ENCODE measurements at regions not wholly inside any gene's neighbourhood (a gene's known extent, or its start where the extent isn't known, plus 50 kb on each side); places are given as distances from the start of the nearest gene placed in this dataset.
"Not testable (repeated sequence)": the region's sequence is repeated elsewhere in the genome, so short reads cannot be mapped to it uniquely, and the experiment has no call there.

DNA sequence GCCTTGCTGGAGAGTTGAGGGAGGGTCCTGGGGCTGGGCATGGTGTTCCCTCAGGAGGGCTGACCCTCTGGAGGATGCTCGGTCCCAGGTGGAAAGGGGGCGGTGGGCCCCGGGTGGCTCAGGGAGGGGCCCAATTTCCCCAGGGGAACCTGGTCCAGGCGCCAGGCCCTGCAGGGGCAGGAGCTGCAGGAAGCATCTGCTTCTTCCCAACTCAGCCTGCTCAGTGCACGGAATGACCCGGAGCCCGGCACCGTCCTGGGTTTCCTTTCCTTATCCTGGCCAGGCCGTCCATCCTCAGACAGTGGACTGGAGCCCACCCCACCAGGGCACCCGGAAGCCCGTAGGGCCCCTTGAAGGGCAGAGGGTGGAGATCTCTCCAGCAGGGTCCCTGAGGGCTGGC lies 235.9 kb downstream of the TMEM121 start:
- H3K9ac ChIP-seq (ENCODE audit: low read depth, low read length); H3K4me3 ChIP-seq (ENCODE audit: low read depth, low read length); H3K36me3 ChIP-seq (ENCODE audit: control insufficient read depth, insufficient read depth, low read length); H3K4me1 ChIP-seq (ENCODE audit: control insufficient read depth, insufficient read depth, low read length); H3K27ac ChIP-seq (ENCODE audit: low read depth, low read length); H3K27me3 ChIP-seq (ENCODE audit: control insufficient read depth, insufficient read depth, low read length): not testable (repeated sequence)
- H3K9me3 ChIP-seq (ENCODE audit: control insufficient read depth, insufficient read depth, low read length), result peaks cover 48% of the 10 kb centered on the region

DNA sequence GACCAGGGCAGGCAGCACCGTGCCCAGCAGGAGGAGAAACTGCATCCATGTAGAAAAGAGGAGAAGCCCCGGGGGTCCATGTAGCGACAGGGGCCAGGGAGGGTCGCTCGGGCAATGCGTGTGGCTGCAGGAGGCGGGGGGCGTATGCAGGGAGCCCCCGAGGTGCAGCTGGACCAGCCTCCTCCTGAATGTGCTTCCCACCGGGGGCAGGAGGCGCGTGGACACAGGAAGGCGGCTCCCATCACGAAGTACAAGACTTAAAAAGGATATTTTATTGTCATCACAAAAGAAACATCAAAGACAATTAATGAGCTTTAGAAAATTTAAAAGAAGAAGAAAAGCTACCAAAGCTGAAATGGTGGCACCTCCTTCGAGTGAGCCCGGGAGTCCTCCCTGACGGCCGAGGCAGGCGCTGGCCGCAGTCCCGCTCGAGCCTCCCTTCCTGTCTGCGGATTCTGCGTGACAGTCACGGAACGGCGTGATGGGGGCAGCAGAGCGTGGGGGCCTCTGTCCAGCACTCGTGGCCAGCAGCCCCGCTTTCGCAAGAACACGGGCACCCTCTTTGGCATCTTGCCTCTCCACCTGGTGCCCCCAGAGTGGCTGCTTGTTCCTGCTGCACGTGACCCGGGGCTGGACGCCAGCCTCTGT lies 238.0 kb downstream of the TMEM121 start:
- H3K9ac ChIP-seq (ENCODE audit: low read depth, low read length); H3K36me3 ChIP-seq (ENCODE audit: control insufficient read depth, insufficient read depth, low read length); H3K27ac ChIP-seq (ENCODE audit: low read depth, low read length); H3K4me3 ChIP-seq (ENCODE audit: low read depth, low read length); H3K4me1 ChIP-seq (ENCODE audit: control insufficient read depth, insufficient read depth, low read length); H3K27me3 ChIP-seq (ENCODE audit: control insufficient read depth, insufficient read depth, low read length): not testable (repeated sequence)
- H3K9me3 ChIP-seq (ENCODE audit: control insufficient read depth, insufficient read depth, low read length), result peaks cover 41% of the 10 kb centered on the region

DNA sequence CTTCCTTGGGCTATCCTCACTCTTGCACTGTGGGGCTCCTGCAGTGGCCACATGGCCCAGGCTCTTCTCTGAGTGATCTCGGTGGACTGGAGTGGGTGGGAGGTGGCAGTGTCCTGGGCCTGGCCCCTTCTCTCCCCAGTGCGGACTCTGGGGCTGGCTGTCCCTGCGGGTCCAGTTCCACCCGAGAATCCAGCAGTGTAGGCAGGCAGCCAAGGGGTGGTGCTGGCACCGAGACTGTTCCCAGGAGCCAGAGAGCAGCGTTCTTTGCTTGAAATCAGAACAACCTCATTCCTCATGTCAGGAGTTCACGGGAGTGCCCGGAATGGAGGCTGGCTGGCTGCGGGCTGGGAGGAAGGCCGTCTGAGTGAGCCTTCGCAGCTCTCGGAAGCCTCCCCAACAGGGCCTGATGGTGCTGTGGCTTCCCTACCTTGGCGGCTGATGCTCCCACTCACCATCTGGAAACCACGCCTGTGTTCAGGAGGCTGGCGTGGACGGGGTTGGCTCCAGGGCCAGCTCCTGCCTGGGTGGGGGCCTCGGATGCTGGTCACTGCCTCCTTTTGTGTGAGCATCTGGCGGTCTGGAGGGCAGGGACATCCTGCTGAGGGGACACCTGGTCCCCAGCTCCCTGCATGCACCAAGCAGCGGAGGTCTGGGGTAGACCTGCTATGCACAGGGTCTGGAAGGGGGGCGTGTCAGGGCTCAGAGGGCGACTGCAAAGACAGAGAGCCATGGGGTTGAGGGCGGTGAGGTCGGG lies 238.9 kb downstream of the TMEM121 start:
- H3K27ac ChIP-seq (ENCODE audit: low read depth, low read length), result not testable (repeated sequence)

DNA sequence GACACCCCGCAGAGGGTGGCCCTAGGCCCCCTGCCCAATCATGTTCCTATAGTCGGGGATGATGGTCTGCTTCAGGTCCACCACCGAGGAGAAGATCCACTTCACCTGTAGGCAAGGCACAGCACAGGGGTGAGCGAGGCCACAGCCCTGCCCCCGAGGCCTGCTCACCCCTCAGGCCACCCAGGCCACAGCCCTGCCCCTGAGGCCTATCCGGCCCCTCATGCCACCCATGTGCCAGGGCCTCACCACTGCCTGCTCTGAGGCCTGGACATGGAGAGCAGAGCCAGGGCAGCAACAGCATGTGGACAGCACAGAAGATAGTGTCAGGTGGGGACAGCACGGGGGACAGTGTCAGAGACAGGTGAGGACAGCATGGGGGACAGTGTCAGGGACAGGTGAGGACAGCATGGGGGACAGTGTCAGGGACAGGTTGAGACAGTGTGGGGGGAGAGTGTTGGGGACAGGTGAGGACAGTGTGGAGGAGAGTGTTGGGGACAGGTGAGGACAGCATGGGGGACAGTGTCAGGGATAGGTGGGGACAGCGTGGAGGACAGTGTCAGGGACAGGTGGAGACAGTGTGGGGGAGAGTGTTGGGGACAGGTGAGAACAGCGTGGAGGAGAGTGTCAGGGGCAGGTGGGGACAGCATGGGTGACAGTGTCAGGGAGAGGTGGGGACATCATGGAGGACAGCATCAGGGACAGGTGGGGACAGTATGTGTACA lies 239.7 kb downstream of the TMEM121 start:
- Histone ChIP-seq H3K27me3 (ENCODE audit: control insufficient read depth, insufficient read depth, low read length) (no peaks in the 10 kb centered on the region), H3K36me3 (ENCODE audit: control insufficient read depth, insufficient read depth, low read length) (no peaks in the 10 kb centered on the region), H3K4me1 (ENCODE audit: control insufficient read depth, insufficient read depth, low read length) (no peaks in the 10 kb centered on the region), H3K9ac (ENCODE audit: low read depth, low read length) (no peak overlapping the region), H3K4me3 (ENCODE audit: low read depth, low read length) (no peak overlapping the region), H3K9me3 (ENCODE audit: control insufficient read depth, insufficient read depth, low read length) (peaks cover 39% of the 10 kb centered on the region), H3K27ac (ENCODE audit: low read depth, low read length) (no peak overlapping the region)

More for the DNA sequence above, 238.9 kb downstream of the TMEM121 start:
- not testable (repeated sequence) for H3K9ac ChIP-seq (ENCODE audit: low read depth, low read length); H3K36me3 ChIP-seq (ENCODE audit: control insufficient read depth, insufficient read depth, low read length); H3K4me3 ChIP-seq (ENCODE audit: low read depth, low read length); H3K4me1 ChIP-seq (ENCODE audit: control insufficient read depth, insufficient read depth, low read length); H3K27me3 ChIP-seq (ENCODE audit: control insufficient read depth, insufficient read depth, low read length)
- peaks cover 45% of the 10 kb centered on the region for H3K9me3 ChIP-seq (ENCODE audit: control insufficient read depth, insufficient read depth, low read length)

DNA sequence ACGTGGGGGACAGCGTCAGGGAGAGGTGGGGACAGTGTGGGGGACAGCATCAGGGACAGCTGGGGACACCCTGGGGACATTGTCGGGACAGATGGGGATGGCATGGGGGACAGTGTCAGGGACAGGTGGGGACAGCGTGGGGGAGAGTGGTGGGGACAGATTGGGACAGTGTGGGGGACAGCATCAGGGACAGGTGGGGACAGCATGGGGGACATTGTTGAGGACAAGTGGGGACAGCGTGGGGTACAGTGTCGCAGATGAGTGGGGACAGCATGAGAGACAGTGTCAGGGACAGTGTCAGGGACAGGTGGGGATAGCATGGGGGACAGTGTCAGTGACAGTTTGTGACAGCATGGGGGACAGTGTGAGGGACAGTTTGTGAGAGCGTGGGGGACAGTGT lies 240.9 kb downstream of the TMEM121 start:
- Histone ChIP-seq H3K27me3 (ENCODE audit: control insufficient read depth, insufficient read depth, low read length) (no peaks in the 10 kb centered on the region), H3K9ac (ENCODE audit: low read depth, low read length) (no peak overlapping the region), H3K27ac (ENCODE audit: low read depth, low read length) (no peak overlapping the region), H3K9me3 (ENCODE audit: control insufficient read depth, insufficient read depth, low read length) (peaks cover 29% of the 10 kb centered on the region), H3K4me3 (ENCODE audit: low read depth, low read length) (no peak overlapping the region), H3K36me3 (ENCODE audit: control insufficient read depth, insufficient read depth, low read length) (no peaks in the 10 kb centered on the region), H3K4me1 (ENCODE audit: control insufficient read depth, insufficient read depth, low read length) (no peaks in the 10 kb centered on the region)

DNA sequence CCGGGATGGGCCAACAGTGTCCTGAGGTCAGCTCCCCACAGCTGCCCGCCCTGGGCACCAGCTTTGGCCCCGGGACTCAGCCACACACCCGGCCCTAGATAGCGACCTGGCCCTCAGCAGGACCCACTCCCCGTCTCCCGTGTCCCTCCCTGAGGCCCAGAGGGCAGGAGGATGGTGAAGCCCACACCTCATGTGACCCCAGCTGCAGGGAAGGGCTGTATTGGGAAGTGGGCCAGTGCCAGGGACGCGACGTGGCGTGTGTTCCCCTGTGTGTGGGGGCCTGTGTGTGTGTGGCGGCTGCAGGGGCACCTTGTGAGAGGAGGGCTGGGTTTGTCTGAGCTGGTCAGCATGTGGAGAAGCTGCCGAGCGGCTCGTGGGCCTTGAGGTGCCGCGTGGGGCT lies 241.7 kb downstream of the TMEM121 start:
- peaks cover 32% of the 10 kb centered on the region for H3K9me3 ChIP-seq (ENCODE audit: control insufficient read depth, insufficient read depth, low read length)

DNA sequence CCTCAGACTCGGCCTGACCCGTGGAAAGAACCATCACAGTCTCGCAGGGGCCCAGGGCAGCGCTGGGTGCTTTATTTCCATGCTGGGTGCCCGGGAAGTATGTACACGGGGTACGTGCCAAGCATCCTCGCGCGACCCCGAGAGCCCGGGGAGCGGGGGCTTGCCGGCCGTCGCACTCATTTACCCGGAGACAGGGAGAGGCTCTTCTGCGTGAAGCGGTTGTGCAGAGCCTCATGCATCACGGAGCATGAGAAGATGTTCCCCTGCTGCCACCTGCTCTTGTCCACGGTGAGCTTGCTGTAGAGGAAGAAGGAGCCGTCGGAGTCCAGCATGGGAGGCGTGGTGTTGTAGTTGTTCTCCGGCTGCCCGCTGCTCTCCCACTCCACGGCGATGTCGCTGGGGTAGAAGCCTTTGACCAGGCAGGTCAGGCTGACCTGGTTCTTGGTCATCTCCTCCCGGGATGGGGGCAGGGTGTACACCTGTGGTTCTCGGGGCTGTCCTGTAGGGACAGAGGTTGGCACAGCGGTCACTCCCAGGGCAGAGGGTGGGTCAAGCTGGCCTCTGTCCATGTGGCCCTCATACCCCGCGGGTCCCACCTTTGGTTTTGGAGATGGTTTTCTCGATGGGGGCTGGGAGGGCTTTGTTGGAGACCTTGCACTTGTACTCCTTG lies 242.8 kb downstream of the TMEM121 start:
- H3K27ac ChIP-seq (ENCODE audit: low read depth, low read length); H3K27me3 ChIP-seq (ENCODE audit: control insufficient read depth, insufficient read depth, low read length); H3K9ac ChIP-seq (ENCODE audit: low read depth, low read length); H3K36me3 ChIP-seq (ENCODE audit: control insufficient read depth, insufficient read depth, low read length); H3K4me3 ChIP-seq (ENCODE audit: low read depth, low read length); H3K4me1 ChIP-seq (ENCODE audit: control insufficient read depth, insufficient read depth, low read length): not testable (repeated sequence)
- H3K9me3 ChIP-seq (ENCODE audit: control insufficient read depth, insufficient read depth, low read length), result peaks cover 42% of the 10 kb centered on the region

More for the DNA sequence above, 241.7 kb downstream of the TMEM121 start:
- H3K36me3 ChIP-seq (ENCODE audit: control insufficient read depth, insufficient read depth, low read length); H3K9ac ChIP-seq (ENCODE audit: low read depth, low read length); H3K4me3 ChIP-seq (ENCODE audit: low read depth, low read length); H3K27ac ChIP-seq (ENCODE audit: low read depth, low read length); H3K4me1 ChIP-seq (ENCODE audit: control insufficient read depth, insufficient read depth, low read length); H3K27me3 ChIP-seq (ENCODE audit: control insufficient read depth, insufficient read depth, low read length): not testable (repeated sequence)

DNA sequence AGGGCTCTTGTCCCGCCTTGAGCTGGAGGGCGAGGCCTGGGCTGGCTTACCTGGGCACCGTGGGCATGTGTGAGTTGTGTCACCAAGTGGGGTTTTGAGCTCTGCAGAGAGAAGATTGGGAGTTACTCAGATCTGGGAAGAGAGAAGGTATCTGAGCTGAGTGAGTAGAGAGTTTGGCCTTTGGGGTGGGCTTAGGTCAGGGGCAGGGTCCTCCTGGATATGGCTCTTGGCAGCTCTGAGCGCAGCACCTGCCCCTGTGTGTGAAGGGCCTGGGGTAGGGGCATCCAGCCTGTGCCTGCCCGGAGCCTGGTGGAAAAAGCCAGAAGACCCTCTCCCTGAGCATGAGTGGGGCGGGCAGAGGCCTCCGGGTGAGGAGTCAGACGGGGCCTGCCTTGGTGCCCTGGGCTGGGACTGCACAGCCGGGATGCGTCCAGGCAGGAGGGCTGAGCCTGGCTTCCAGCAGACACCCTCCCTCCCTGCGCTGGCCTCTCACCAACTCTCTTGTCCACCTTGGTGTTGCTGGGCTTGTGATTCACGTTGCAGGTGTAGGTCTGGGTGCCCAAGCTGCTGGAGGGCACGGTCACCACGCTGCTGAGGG lies 244.3 kb downstream of the TMEM121 start:
- H3K4me1 ChIP-seq (ENCODE audit: control insufficient read depth, insufficient read depth, low read length); H3K36me3 ChIP-seq (ENCODE audit: control insufficient read depth, insufficient read depth, low read length); H3K27ac ChIP-seq (ENCODE audit: low read depth, low read length); H3K27me3 ChIP-seq (ENCODE audit: control insufficient read depth, insufficient read depth, low read length); H3K9ac ChIP-seq (ENCODE audit: low read depth, low read length); H3K4me3 ChIP-seq (ENCODE audit: low read depth, low read length): not testable (repeated sequence)
- peaks cover 46% of the 10 kb centered on the region for H3K9me3 ChIP-seq (ENCODE audit: control insufficient read depth, insufficient read depth, low read length)

DNA sequence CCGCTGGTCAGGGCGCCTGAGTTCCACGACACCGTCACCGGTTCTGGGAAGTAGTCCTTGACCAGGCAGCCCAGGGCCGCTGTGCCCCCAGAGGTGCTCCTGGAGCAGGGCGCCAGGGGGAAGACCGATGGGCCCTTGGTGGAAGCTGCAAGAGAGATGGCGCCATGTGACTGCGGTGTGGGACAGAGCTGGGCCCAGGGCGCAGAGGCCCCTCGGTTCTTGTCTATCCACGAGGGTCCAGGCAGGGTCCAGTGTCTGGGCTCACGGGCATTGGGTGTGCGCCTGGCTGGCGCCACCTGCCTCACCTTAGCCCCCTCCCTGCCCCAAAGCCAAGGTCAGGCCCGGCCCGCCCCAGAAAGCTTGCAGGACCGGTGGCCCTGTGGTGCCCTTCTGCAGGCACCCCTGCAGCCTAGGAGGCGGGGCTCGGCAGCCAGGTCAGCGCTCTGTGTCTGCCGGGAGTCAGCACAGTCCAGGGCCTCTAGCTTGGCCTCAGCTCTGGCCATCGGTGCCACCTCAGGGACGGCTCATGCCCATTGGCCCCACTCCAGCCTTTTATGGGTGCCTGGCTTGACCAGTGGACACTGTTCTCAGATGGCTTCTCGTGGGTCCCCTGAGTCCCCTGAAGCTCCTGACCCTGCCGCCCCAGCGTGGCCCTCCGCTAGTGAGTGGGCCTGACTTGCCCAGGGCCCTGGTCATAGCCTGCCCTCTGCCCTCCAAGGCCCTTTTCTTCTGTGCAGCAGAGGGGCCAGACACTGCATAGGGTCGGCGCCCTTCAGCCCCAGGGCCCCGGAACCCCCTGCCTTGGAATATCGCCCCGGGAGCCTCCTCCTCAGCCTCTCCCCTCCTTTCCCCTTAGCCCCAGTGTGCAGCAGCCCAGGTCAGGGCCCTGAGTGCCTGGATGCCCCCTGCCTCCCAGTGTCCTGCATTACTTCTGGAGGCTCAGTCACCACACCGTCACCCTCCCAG lies 245.2 kb downstream of the TMEM121 start:
- H3K4me3 ChIP-seq (ENCODE audit: low read depth, low read length); H3K9ac ChIP-seq (ENCODE audit: low read depth, low read length): not testable (repeated sequence)

DNA sequence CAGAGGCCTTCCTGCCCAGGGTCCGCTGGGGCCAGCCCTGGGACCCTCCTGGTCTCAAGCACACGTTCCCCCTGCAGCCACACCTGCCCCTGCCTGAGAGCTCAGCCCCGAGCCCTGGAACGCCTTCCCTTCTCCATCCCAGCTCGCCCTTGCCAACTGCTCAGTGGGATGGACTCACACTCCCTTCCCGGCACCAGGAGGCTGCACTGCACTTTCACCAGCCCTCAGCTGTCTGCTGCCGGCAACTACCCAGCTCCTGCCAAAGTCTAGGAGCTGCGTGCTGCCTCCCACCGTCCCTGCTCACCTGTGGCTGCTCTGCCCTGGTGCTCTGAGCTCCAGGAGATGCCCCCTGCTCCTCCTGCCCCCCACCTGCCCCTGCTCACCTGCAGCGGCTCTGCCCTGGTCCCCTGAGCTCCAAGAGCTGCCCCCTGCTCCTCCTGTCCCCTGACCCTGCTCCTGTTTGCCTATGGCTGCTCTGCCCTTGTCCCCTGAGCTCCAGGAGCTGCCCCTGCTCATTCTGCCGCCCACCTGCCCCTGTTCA lies 246.4 kb downstream of the TMEM121 start:
- not testable (repeated sequence) for H3K36me3 ChIP-seq (ENCODE audit: control insufficient read depth, insufficient read depth, low read length); H3K27ac ChIP-seq (ENCODE audit: low read depth, low read length); H3K4me1 ChIP-seq (ENCODE audit: control insufficient read depth, insufficient read depth, low read length); H3K9ac ChIP-seq (ENCODE audit: low read depth, low read length); H3K4me3 ChIP-seq (ENCODE audit: low read depth, low read length); H3K27me3 ChIP-seq (ENCODE audit: control insufficient read depth, insufficient read depth, low read length)
- peaks cover 40% of the 10 kb centered on the region for H3K9me3 ChIP-seq (ENCODE audit: control insufficient read depth, insufficient read depth, low read length)

More for the DNA sequence above, 245.2 kb downstream of the TMEM121 start:
- H3K27me3 ChIP-seq (ENCODE audit: control insufficient read depth, insufficient read depth, low read length); H3K27ac ChIP-seq (ENCODE audit: low read depth, low read length); H3K36me3 ChIP-seq (ENCODE audit: control insufficient read depth, insufficient read depth, low read length); H3K4me1 ChIP-seq (ENCODE audit: control insufficient read depth, insufficient read depth, low read length): not testable (repeated sequence)
- peaks cover 42% of the 10 kb centered on the region for H3K9me3 ChIP-seq (ENCODE audit: control insufficient read depth, insufficient read depth, low read length)
